ENCODE measurements at regions not wholly inside any gene's neighbourhood (a gene's known extent, or its start where the extent isn't known, plus 50 kb on each side); places are given as distances from the start of the nearest gene placed in this dataset.
"Not testable (repeated sequence)": the region's sequence is repeated elsewhere in the genome, so short reads cannot be mapped to it uniquely, and the experiment has no call there.

GRCh38 chr4:158032733-158033415 lies 140.0 kb downstream of the GASK1B start:
- no peaks in the 10 kb centered on the region for H3K36me3 ChIP-seq (ENCODE audit: insufficient read depth, low read length)

GRCh38 chr4:158028381-158028780 lies 144.4 kb downstream of the GASK1B start:
- not testable (repeated sequence) for H4K20me1 ChIP-seq (ENCODE audit: insufficient read depth, low read length, poor library complexity, severe bottlenecking); H3K4me2 ChIP-seq (ENCODE audit: low read depth, low read length, poor library complexity, severe bottlenecking); H3K4me3 ChIP-seq (ENCODE audit: low read length, poor library complexity, severe bottlenecking); H3K9me2 ChIP-seq (replicated peaks; ENCODE audit: low read depth, low read length); H3K27me3 ChIP-seq (ENCODE audit: insufficient read depth, low read length, poor library complexity, severe bottlenecking); H3K36me3 ChIP-seq (ENCODE audit: insufficient read depth, low read length); H3F3A ChIP-seq (ENCODE audit: low read depth); H3K9me3 ChIP-seq (ENCODE audit: insufficient read depth, low read depth, low read length); H3K9ac ChIP-seq (ENCODE audit: low read depth, low read length, poor library complexity, severe bottlenecking); H2AFZ ChIP-seq (ENCODE audit: low read length); H3K79me2 ChIP-seq (ENCODE audit: insufficient read depth, low read length); H3K4me1 ChIP-seq (ENCODE audit: insufficient read depth, low read length, poor library complexity, severe bottlenecking)

More at GRCh38 chr4:158032733-158033415, 140.0 kb downstream of the GASK1B start:
- no peak for TF ChIP-seq EZH2phosphoT487 (IDR thresholded peaks at IDR 0.05; ENCODE audit: borderline replicate concordance)
- no peak for TF ChIP-seq CTCF (conservative IDR thresholded peaks at IDR 0.05; ENCODE audit: low read length)
- H3K79me2 ChIP-seq (ENCODE audit: insufficient read depth, low read length), result no peaks in the 10 kb centered on the region
- H4K20me1 ChIP-seq (ENCODE audit: insufficient read depth, low read length, poor library complexity, severe bottlenecking), result no peaks in the 10 kb centered on the region
- H2AFZ ChIP-seq (ENCODE audit: low read length), result no peak overlapping the region
- no peaks in the 10 kb centered on the region for H3K27me3 ChIP-seq (ENCODE audit: insufficient read depth, low read length, poor library complexity, severe bottlenecking)
- H3K4me1 ChIP-seq (ENCODE audit: insufficient read depth, low read length, poor library complexity, severe bottlenecking), result no peaks in the 10 kb centered on the region
- H3F3A ChIP-seq (ENCODE audit: low read depth), result no peaks in the 10 kb centered on the region
- no peak overlapping the region for H3K4me3 ChIP-seq (ENCODE audit: low read length, poor library complexity, severe bottlenecking)
- no peak overlapping the region for H3K4me2 ChIP-seq (ENCODE audit: low read depth, low read length, poor library complexity, severe bottlenecking)
- no peaks in the 10 kb centered on the region for H3K9me2 ChIP-seq (replicated peaks; ENCODE audit: low read depth, low read length)
- H3K9ac ChIP-seq (ENCODE audit: low read depth, low read length, poor library complexity, severe bottlenecking), result no peak overlapping the region
- H3K9me3 ChIP-seq (ENCODE audit: insufficient read depth, low read depth, low read length), result no peaks in the 10 kb centered on the region

GRCh38 chr4:158025131-158025530 lies 147.7 kb downstream of the GASK1B start:
- Histone ChIP-seq H3K4me1 (ENCODE audit: insufficient read depth, low read length, poor library complexity, severe bottlenecking) (no peaks in the 10 kb centered on the region), H3K4me2 (ENCODE audit: low read depth, low read length, poor library complexity, severe bottlenecking) (no peak overlapping the region), H3K9me2 (replicated peaks; ENCODE audit: low read depth, low read length) (no peaks in the 10 kb centered on the region), H3F3A (ENCODE audit: low read depth) (no peaks in the 10 kb centered on the region), H3K9ac (ENCODE audit: low read depth, low read length, poor library complexity, severe bottlenecking) (no peak overlapping the region), H3K79me2 (ENCODE audit: insufficient read depth, low read length) (no peaks in the 10 kb centered on the region), H2AFZ (ENCODE audit: low read length) (no peak overlapping the region), H3K27me3 (ENCODE audit: insufficient read depth, low read length, poor library complexity, severe bottlenecking) (no peaks in the 10 kb centered on the region), H3K9me3 (ENCODE audit: insufficient read depth, low read depth, low read length) (no peaks in the 10 kb centered on the region), H4K20me1 (ENCODE audit: insufficient read depth, low read length, poor library complexity, severe bottlenecking) (no peaks in the 10 kb centered on the region), H3K36me3 (ENCODE audit: insufficient read depth, low read length) (no peaks in the 10 kb centered on the region), H3K4me3 (ENCODE audit: low read length, poor library complexity, severe bottlenecking) (no peak overlapping the region)
- TF ChIP-seq EZH2phosphoT487 (IDR thresholded peaks at IDR 0.05; ENCODE audit: borderline replicate concordance) (no peak), CTCF (conservative IDR thresholded peaks at IDR 0.05; ENCODE audit: low read length) (no peak)

- Histone ChIP-seq H3K9me3 (ENCODE audit: insufficient read depth, low read depth, low read length) (no peaks in the 10 kb centered on the region), H2AFZ (ENCODE audit: low read length) (no peak overlapping the region), H3K79me2 (ENCODE audit: insufficient read depth, low read length) (no peaks in the 10 kb centered on the region)
Measured at GRCh38 chr4:158020734-158021346, 152.0 kb downstream of the GASK1B start.

More at GRCh38 chr4:158020734-158021346, 152.0 kb downstream of the GASK1B start:
- no peaks in the 10 kb centered on the region for H3K9me2 ChIP-seq (replicated peaks; ENCODE audit: low read depth, low read length)
- H3K27me3 ChIP-seq (ENCODE audit: insufficient read depth, low read length, poor library complexity, severe bottlenecking), result no peaks in the 10 kb centered on the region
- H3K36me3 ChIP-seq (ENCODE audit: insufficient read depth, low read length), result no peaks in the 10 kb centered on the region
- no peaks in the 10 kb centered on the region for H4K20me1 ChIP-seq (ENCODE audit: insufficient read depth, low read length, poor library complexity, severe bottlenecking)
- no peak for TF ChIP-seq CTCF (conservative IDR thresholded peaks at IDR 0.05; ENCODE audit: low read length)
- no peak for TF ChIP-seq EZH2phosphoT487 (IDR thresholded peaks at IDR 0.05; ENCODE audit: borderline replicate concordance)
- no peak overlapping the region for H3K4me3 ChIP-seq (ENCODE audit: low read length, poor library complexity, severe bottlenecking)
- H3K4me2 ChIP-seq (ENCODE audit: low read depth, low read length, poor library complexity, severe bottlenecking), result no peak overlapping the region
- H3K4me1 ChIP-seq (ENCODE audit: insufficient read depth, low read length, poor library complexity, severe bottlenecking), result no peaks in the 10 kb centered on the region
- no peak overlapping the region for H3K9ac ChIP-seq (ENCODE audit: low read depth, low read length, poor library complexity, severe bottlenecking)
- no peaks in the 10 kb centered on the region for H3F3A ChIP-seq (ENCODE audit: low read depth)

Measured in Loucy (cell line).